K562 (cell line): ENCODE measurements at regions not wholly inside any gene's neighbourhood (a gene's known extent, or its start where the extent isn't known, plus 50 kb on each side); places are given as distances from the start of the nearest gene placed in this dataset.

Experiments
- ATAC-seq: fragments of 200-7000 bp; cut with Tn5 transposase; 3 replicates; pipeline ENCODE4 v1.9.1; 2020; ENCODE audit warnings: moderate library complexity
- BruUV-seq: library from RNA; stranded (reverse); fragments of 400-500 nt; replicated peaks from 2 replicates; lab custom pipeline; 2021; lab: Mats Ljungman, UMichigan
- CTCF ChIA-PET: fragments of 300-600 bp; formaldehyde crosslinking; extraction: SDS; loops from one replicate; lab custom pipeline; 2021; ENCODE audit warnings: low intra/inter-chr PET ratio; lab: Yijun Ruan, JAX
- POLR2A ChIA-PET: fragments of 300-600, 350-650 bp; sonication (Branson Sonifier 250); formaldehyde crosslinking; extraction: SDS; loops from one replicate; lab custom pipeline; 2021; ENCODE audit warnings: antibody characterized with exemption, inconsistent platforms; lab: Yijun Ruan, JAX
- DNase-seq, 4 experiments: peaks; one replicate each; pipeline versions ENCODE4 v3.0.0 to v3.0.0-alpha.2; 2011 to 2018; ENCODE audit warnings: low spot score in 3 of 4, mixed read lengths in 3 of 4; ENCODE audit errors: extremely low read depth in 1 of 4
- FAIRE-seq: peaks from 2 replicates; lab custom pipeline; 2011; peaks lifted over from hg19 to GRCh38; lab: Jason Lieb, UNC
- H2AFZ ChIP-seq: 2 replicates; pipeline ENCODE4 v1.6.0; 2011; ENCODE audit warnings: low read depth, low read length, control low read depth, inconsistent platforms
- H3K27ac ChIP-seq: fragments of 200-600 bp; 3 replicates; pipeline ENCODE4 v1.8.0; 2011; ENCODE audit warnings: low read depth, mild to moderate bottlenecking, control low read depth, inconsistent platforms, low read length, moderate library complexity, mixed read lengths; ENCODE audit errors: extremely low read depth
- H3K27me3 ChIP-seq, 2 experiments: fragments of 300-600 bp in 1 of 2; 2 replicates in 1 of 2; 3 replicates in 1 of 2; pipeline versions ENCODE4 v1.6.0 to v1.8.0; 2011; ENCODE audit warnings: inconsistent platforms in 2 of 2, low read length in 2 of 2, mild to moderate bottlenecking in 1 of 2, mixed read lengths in 1 of 2, moderate library complexity in 1 of 2; ENCODE audit not compliant: control insufficient read depth in 2 of 2, insufficient read depth in 2 of 2
- H3K36me3 ChIP-seq: fragments of 300-600 bp; 3 replicates; pipeline ENCODE4 v1.8.0; 2011; ENCODE audit warnings: mild to moderate bottlenecking, low read length, inconsistent platforms; ENCODE audit not compliant: control insufficient read depth, insufficient read depth
- H3K4me1 ChIP-seq, 2 experiments: fragments of 200-600 bp in 1 of 2; replicated peaks in 1 of 2; 2 replicates in 1 of 2; 3 replicates in 1 of 2; pipeline versions ENCODE4 v1.5.1 to v1.8.0; 2011; ENCODE audit warnings: inconsistent platforms in 2 of 2, low read length in 2 of 2, mild to moderate bottlenecking in 1 of 2, mixed read lengths in 1 of 2, moderate library complexity in 1 of 2; ENCODE audit not compliant: control insufficient read depth in 2 of 2, insufficient read depth in 2 of 2
- H3K4me2 ChIP-seq: 2 replicates; pipeline ENCODE4 v1.6.1; 2011; ENCODE audit warnings: low read length, control low read depth, inconsistent platforms, mixed read lengths; ENCODE audit not compliant: insufficient read depth
- H3K4me3 ChIP-seq: fragments of 200-600 bp; sonication (generic), shearing (Covaris generic); 2 replicates; pipeline ENCODE4 v1.5.1; 2016; ENCODE audit warnings: control low read depth, inconsistent platforms
- H3K79me2 ChIP-seq: fragments of 200-600 bp; 3 replicates; pipeline ENCODE4 v1.8.0; 2011; ENCODE audit warnings: low read length, inconsistent platforms; ENCODE audit not compliant: control insufficient read depth, insufficient read depth
- H3K9ac ChIP-seq, 2 experiments: 2 replicates each; pipeline versions ENCODE4 v1.6.0 to v1.6.1; 2011; ENCODE audit warnings: low read depth in 2 of 2, low read length in 2 of 2, control low read depth in 1 of 2, inconsistent platforms in 1 of 2, mild to moderate bottlenecking in 1 of 2, mixed read lengths in 1 of 2; ENCODE audit not compliant: insufficient read depth in 1 of 2
- H3K9me1 ChIP-seq: one replicate; pipeline ENCODE4 v1.6.0; 2011; ENCODE audit warnings: inconsistent platforms, mild to moderate bottlenecking, low read length, moderate library complexity; ENCODE audit not compliant: control insufficient read depth, insufficient read depth
- H3K9me3 ChIP-seq: replicated peaks from 2 replicates; pipeline ENCODE4 v1.5.1; 2011; ENCODE audit warnings: low read depth, low read length, inconsistent platforms; ENCODE audit not compliant: control insufficient read depth, insufficient read depth
- H4K20me1 ChIP-seq: replicated peaks from 2 replicates; pipeline ENCODE4 v1.6.1; 2011; ENCODE audit warnings: low read length, inconsistent platforms, mixed read lengths; ENCODE audit not compliant: control insufficient read depth, insufficient read depth
- CSDE1 ChIP-seq, 2 experiments: fragments of 450-650 bp; IDR thresholded peaks; 2 replicates each; pipeline ENCODE4 v1.6.1; 2016; ENCODE audit warnings: mild to moderate bottlenecking in 1 of 2
- EP300 ChIP-seq: IDR thresholded peaks from 2 replicates; pipeline ENCODE4 v1.6.1; 2012; ENCODE audit warnings: low read length, improper control_type of control experiment
- MYC ChIP-seq, 2 experiments: fragments of 250-450 bp in 1 of 2; sonication (Bioruptor Pico) in 1 of 2; IDR thresholded peaks; 2 replicates each; pipeline versions ENCODE4 v1.5.1 to v1.6.1; 2012 to 2021; ENCODE audit warnings: low read depth in 2 of 2, borderline replicate concordance in 1 of 2, improper control_type of control experiment in 1 of 2, low read length in 1 of 2, mild to moderate bottlenecking in 1 of 2, moderate library complexity in 1 of 2
- NCOA4 ChIP-seq: fragments of 450-650 bp; IDR thresholded peaks from 2 replicates; pipeline ENCODE4 v1.6.1; 2018; ENCODE audit warnings: mild to moderate bottlenecking; ENCODE audit not compliant: partially characterized antibody
- NFATC3 ChIP-seq: fragments of 450-650 bp; IDR thresholded peaks from 2 replicates; pipeline ENCODE4 v1.6.1; 2017; ENCODE audit warnings: mild to moderate bottlenecking
- SMAD2 ChIP-seq: fragments of 150-350 bp; IDR thresholded peaks from 2 replicates; pipeline ENCODE4 v1.6.1; 2014; ENCODE audit warnings: low read depth, mild to moderate bottlenecking, low read length
- SP1 ChIP-seq: sonication (generic); formaldehyde crosslinking; IDR thresholded peaks from 2 replicates; pipeline ENCODE4 v1.8.1; 2022; ENCODE audit warnings: mild to moderate bottlenecking, missing genetic modification reagents
- TEAD1 ChIP-seq, 2 experiments: fragments of 450-650 bp in 1 of 2; sonication (generic) in 1 of 2; formaldehyde crosslinking; IDR thresholded peaks; 2 replicates each; pipeline versions ENCODE4 v1.4.0 to v1.8.0; 2020 to 2022; ENCODE audit warnings: mild to moderate bottlenecking in 2 of 2, missing genetic modification reagents in 1 of 2
- TOE1 ChIP-seq, 2 experiments: fragments of 450-650 bp in 1 of 2; sonication (generic) in 1 of 2; formaldehyde crosslinking in 1 of 2; IDR thresholded peaks; 2 replicates each; pipeline versions ENCODE4 v1.7.1 to v1.8.0; 2016 to 2022; ENCODE audit warnings: borderline replicate concordance in 2 of 2, mild to moderate bottlenecking in 2 of 2, antibody characterized with exemption in 1 of 2, inconsistent platforms in 1 of 2, low read depth in 1 of 2, missing genetic modification reagents in 1 of 2, moderate library complexity in 1 of 2
- U2AF1 ChIP-seq: fragments of 200-400 bp; formaldehyde crosslinking; optimal IDR thresholded peaks from 2 replicates; pipeline ENCODE3; 2017; ENCODE audit warnings: mild to moderate bottlenecking, low read depth, low read length, moderate library complexity
- WHSC1 ChIP-seq: IDR thresholded peaks from one replicate; pipeline ENCODE4 v1.6.1; 2012; ENCODE audit warnings: low read length, control low read depth, inconsistent platforms
- ZBTB49 ChIP-seq: sonication (generic); formaldehyde crosslinking; IDR thresholded peaks from 2 replicates; pipeline ENCODE4 v1.8.0; 2022; ENCODE audit warnings: missing genetic modification reagents, mild to moderate bottlenecking, borderline replicate concordance
- ZC3H4 ChIP-seq: sonication (generic); formaldehyde crosslinking; IDR thresholded peaks from 2 replicates; pipeline ENCODE4 v1.9.0; 2021; ENCODE audit warnings: missing genetic modification reagents, borderline replicate concordance
- ZKSCAN3 ChIP-seq: fragments of 250-450 bp; sonication (Bioruptor Pico); IDR thresholded peaks from 2 replicates; pipeline ENCODE4 v1.4.0; 2020
- ZNF212 ChIP-seq: fragments of 450-650 bp; formaldehyde crosslinking; IDR thresholded peaks from 2 replicates; pipeline ENCODE4 v1.4.0; 2020; ENCODE audit warnings: mild to moderate bottlenecking
- ZNF282 ChIP-seq: sonication (generic); formaldehyde crosslinking; IDR thresholded peaks from 2 replicates; pipeline ENCODE4 v1.8.1; 2023; ENCODE audit warnings: missing genetic modification reagents
- ZNF592 ChIP-seq: fragments of 450-650 bp; IDR thresholded peaks from 2 replicates; pipeline ENCODE4 v1.6.1; 2017; ENCODE audit warnings: antibody characterized with exemption, mild to moderate bottlenecking
- ZNF75A ChIP-seq: fragments of 450-650 bp; formaldehyde crosslinking; IDR thresholded peaks from 2 replicates; pipeline ENCODE4 v1.4.0; 2020; ENCODE audit warnings: mild to moderate bottlenecking
- ZNF77 ChIP-seq: fragments of 250-450 bp; sonication (Bioruptor Pico); IDR thresholded peaks from 2 replicates; pipeline ENCODE4 v1.5.0; 2020
- WGBS: fragments of 100-300 bp; shearing (Covaris generic); methylation state at CpG from one replicate; pipeline ENCODE4 v1.1.6; 2016; ENCODE audit warnings: low coverage, mixed read lengths; ENCODE audit not compliant: insufficient coverage; ENCODE audit errors: missing lambda C conversion rate; 5-methylcytosine and 5-hydroxymethylcytosine counted together
- in situ Hi-C: fragments of 300-500 bp; cut with MboI; formaldehyde crosslinking; loops from 4 replicates; pipeline ENCODE4 v1.15.0; 2018; ENCODE audit warnings: inconsistent platforms, mixed read lengths
- intact Hi-C: fragments of 100-400 bp; cut with micrococcal nuclease; formaldehyde crosslinking; loops from 2 replicates; pipeline ENCODE4 v1.14.2; 2022

DNA sequence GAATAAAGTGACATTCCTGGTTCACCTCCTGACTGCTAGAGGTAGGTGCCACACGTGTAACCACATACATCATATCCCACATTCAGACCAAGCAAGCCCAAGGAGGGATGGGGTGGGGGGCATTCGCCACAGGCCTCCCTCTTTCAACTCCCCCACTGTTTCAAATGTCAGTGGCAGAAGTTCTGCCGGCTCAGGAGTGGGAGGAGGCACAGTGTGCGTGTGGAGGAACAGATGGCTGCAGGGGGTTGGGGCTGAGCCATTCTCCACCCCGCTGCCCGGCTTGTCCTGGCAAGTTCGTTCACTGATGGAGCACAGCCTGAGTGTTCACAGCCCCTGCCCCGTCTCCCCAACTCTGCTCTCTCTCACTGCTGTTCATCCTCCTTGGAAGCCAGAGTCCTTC lies 75.4 kb upstream of the TANC1 start:
- in situ Hi-C loops (no loop called here), intact Hi-C loops (no loop called here)
- Histone ChIP-seq H2AFZ (no peak overlapping the region), H3K9me1 (no peaks in the 10 kb centered on the region), H4K20me1 (no peaks in the 10 kb centered on the region), H3K4me3 (no peak overlapping the region), H3K9ac (no peak overlapping the region), H3K27ac (no peak overlapping the region), H3K9me3 (no peaks in the 10 kb centered on the region), H3K79me2 (no peaks in the 10 kb centered on the region), H3K36me3 (no peaks in the 10 kb centered on the region), H3K4me2 (no peak overlapping the region), H3K4me1 (no peaks in the 10 kb centered on the region), H3K27me3 (peaks cover 5 to 31% of the 10 kb centered on the region in 2 experiments; a peak in 3 of 5 replicates)
- POLR2A ChIA-PET = no interaction called here
- ATAC-seq (no peak), FAIRE-seq (no peak), DNase-seq (no peak)
- TF ChIP-seq SMAD2 (no peak), ZNF77 (CRISPR knock-in tag) (no peak), ZNF282 (CRISPR knock-in tag) (no peak), TOE1 (IDR thresholded peaks at IDR 0.05; ENCODE audit: borderline replicate concordance) (no peak), TOE1 (CRISPR knock-in tag; IDR thresholded peaks at IDR 0.05; ENCODE audit: borderline replicate concordance, low read depth) (no peak), ZKSCAN3 (CRISPR knock-in tag) (no peak), SP1 (CRISPR knock-in tag) (no peak), ZNF592 (no peak), ZNF212 (CRISPR knock-in tag) (no peak), MYC (IDR thresholded peaks at IDR 0.05; ENCODE audit: low read depth, low read length) (no peak), MYC (CRISPR knock-in tag; IDR thresholded peaks at IDR 0.05; ENCODE audit: borderline replicate concordance, low read depth) (no peak), TEAD1 (CRISPR knock-in tag; IDR thresholded peaks at IDR 0.05) (no peak), ZNF75A (CRISPR knock-in tag) (no peak), U2AF1 (no peak), CSDE1 (IDR thresholded peaks at IDR 0.05) (no peak), NFATC3 (no peak), ZBTB49 (CRISPR knock-in tag) (no peak), EP300 (no peak), WHSC1 (no peak), NCOA4 (no peak), ZC3H4 (CRISPR knock-in tag) (no peak)
- under 1% methylated on average over 8 of the region's 8 CpGs for WGBS
- CTCF ChIA-PET = no interaction called here
- BruUV-seq = no TSS peak
